ENCODE measurements at regions not wholly inside any gene's neighbourhood (a gene's known extent, or its start where the extent isn't known, plus 50 kb on each side); places are given as distances from the start of the nearest gene placed in this dataset.

DNA sequence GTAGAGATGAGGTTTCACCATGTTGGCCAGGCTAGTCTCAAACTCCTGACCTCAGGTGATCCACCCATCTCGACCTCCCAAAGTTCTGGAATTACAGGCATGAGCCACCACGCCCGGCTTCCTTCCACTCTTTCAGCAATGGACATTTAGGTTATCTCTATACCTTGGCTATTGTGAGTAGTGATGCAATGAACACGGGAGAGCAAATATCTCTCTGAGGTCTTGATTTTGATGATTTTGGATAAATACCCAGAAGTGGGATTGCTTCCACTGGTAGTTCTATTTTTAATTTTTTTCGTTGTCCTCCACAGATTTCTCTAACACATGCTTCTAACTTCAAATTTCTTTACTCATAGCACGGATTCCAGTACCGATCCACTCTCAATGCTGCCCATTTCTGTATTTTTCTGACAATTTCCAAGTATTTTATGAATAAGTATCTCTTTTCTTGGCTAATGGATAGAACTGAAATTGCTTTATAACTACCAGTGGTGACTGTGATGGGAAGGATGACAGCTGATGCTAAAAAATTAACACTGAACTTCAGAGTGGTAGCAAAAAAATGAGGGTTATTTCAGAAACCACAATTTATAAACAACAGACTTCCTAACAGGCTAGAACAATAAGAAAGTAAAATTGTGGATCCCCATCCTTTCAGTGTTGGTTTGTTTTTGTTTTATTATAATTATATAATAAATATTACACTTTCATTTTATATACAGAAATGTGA, 327.5 kb upstream of the RUNX1 start:
- no peaks in the 10 kb centered on the region for H3K36me3 Mint-ChIP-seq (ENCODE audit: low read depth)
- ChIA-PET CTCF (no interaction called here), POLR2A (no interaction called here)
- ATAC-seq (ENCODE audit: low read depth) (no peak), DNase-seq (no peak)
- TF ChIP-seq, protein P1, sequence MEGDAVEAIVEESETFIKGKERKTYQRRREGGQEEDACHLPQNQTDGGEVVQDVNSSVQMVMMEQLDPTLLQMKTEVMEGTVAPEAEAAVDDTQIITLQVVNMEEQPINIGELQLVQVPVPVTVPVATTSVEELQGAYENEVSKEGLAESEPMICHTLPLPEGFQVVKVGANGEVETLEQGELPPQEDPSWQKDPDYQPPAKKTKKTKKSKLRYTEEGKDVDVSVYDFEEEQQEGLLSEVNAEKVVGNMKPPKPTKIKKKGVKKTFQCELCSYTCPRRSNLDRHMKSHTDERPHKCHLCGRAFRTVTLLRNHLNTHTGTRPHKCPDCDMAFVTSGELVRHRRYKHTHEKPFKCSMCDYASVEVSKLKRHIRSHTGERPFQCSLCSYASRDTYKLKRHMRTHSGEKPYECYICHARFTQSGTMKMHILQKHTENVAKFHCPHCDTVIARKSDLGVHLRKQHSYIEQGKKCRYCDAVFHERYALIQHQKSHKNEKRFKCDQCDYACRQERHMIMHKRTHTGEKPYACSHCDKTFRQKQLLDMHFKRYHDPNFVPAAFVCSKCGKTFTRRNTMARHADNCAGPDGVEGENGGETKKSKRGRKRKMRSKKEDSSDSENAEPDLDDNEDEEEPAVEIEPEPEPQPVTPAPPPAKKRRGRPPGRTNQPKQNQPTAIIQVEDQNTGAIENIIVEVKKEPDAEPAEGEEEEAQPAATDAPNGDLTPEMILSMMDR (IDR thresholded peaks at IDR 0.05): no peak
- H3K4me1 Mint-ChIP-seq: no peaks in the 10 kb centered on the region
- H3K27ac Mint-ChIP-seq: no peak overlapping the region
- no peaks in the 10 kb centered on the region for H3K9me3 Mint-ChIP-seq
- no peak overlapping the region for H3K4me3 Mint-ChIP-seq
- H3K27me3 Mint-ChIP-seq: peaks cover 1% of the 10 kb centered on the region
- intact Hi-C loops (cut with micrococcal nuclease): no loop called here

DNA sequence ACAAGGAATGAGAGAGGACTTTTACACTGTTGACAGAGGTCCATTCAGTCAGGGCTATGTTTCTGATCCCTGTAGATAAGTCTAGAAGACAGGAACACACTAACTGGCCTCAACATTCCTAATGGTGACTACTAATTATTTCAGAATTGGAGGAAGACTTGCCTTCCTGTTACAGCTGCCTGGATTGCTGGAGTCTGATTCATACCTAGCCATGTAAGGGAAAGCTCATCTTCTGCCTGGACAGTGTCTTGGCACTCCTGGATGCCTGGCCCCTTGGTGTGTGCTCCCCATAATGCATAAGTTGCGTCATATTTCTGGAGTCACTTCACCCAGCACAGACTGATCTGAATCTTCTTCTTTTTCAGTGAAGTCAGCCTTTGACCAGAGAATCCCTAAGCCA, 326.0 kb upstream of the RUNX1 start:
- no peaks in the 10 kb centered on the region for H3K36me3 Mint-ChIP-seq (ENCODE audit: low read depth)
- no peaks in the 10 kb centered on the region for H3K9me3 Mint-ChIP-seq
- ChIA-PET CTCF (no interaction called here), POLR2A (no interaction called here)
- ATAC-seq (ENCODE audit: low read depth): no peak
- no peak for DNase-seq
- TF ChIP-seq, protein P1 (IDR thresholded peaks at IDR 0.05): no peak
- peaks cover 1% of the 10 kb centered on the region for H3K27me3 Mint-ChIP-seq
- no peaks in the 10 kb centered on the region for H3K4me1 Mint-ChIP-seq
- H3K4me3 Mint-ChIP-seq: no peak overlapping the region
- intact Hi-C loops (cut with micrococcal nuclease): no loop called here
- no peak overlapping the region for H3K27ac Mint-ChIP-seq

DNA sequence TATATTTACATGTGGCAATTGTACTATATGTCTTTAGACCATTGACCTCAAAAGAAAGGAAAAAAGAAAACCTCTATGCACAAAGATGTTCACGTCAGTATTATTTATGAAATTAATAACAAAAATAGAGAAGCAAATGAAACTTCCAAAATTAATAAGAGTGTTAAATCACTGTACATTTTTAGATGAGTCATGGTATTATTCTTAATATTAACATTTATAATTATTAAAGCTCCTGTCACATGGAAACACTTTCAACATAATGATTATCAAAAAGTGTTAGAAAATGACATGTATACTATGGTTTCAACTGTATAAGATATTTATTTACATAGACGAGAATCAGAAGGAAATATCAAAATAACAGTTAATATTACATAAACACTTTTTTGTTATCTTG, 324.9 kb upstream of the RUNX1 start:
- ATAC-seq (ENCODE audit: low read depth) (no peak), DNase-seq (no peak)
- Mint-ChIP-seq H3K4me3 (no peak overlapping the region), H3K27ac (no peak overlapping the region), H3K4me1 (no peaks in the 10 kb centered on the region), H3K27me3 (peaks cover 1% of the 10 kb centered on the region), H3K9me3 (no peaks in the 10 kb centered on the region), H3K36me3 (ENCODE audit: low read depth) (no peaks in the 10 kb centered on the region)
- TF ChIP-seq, protein P1 (IDR thresholded peaks at IDR 0.05): no peak
- intact Hi-C loops (cut with micrococcal nuclease): no loop called here
- ChIA-PET POLR2A (interaction anchor here (0.7 to 1.0 kb wide), 2 partner anchors 35 to 484 kb away, joined by 3 read pairs; no protein-coding TSS in a partner anchor), CTCF (no interaction called here)

DNA sequence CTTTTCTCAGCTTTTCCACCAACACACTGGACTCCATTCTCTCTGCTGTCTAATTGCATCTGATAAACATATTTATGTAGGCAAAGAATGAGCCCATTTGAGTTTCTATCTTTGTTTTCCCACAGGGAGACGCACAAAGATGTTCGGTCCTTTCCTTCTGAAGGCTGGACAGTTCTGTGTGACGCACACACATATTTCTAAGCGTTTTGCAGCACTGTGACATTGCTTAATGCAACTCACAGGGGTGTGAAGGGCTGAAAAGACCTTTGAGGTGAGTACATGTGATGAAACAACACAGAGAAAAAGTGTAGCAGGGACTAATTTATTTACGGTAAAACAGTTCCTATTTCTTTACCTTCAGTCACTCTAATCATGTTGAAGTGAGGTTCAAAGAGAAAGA, 323.1 kb upstream of the RUNX1 start:
- intact Hi-C loops (cut with micrococcal nuclease): no loop called here
- TF ChIP-seq, protein P1 (IDR thresholded peaks at IDR 0.05): no peak
- no peak overlapping the region for H3K27ac Mint-ChIP-seq
- no peaks in the 10 kb centered on the region for H3K36me3 Mint-ChIP-seq (ENCODE audit: low read depth)
- no peak overlapping the region for H3K4me3 Mint-ChIP-seq
- DNase-seq (no peak), ATAC-seq (ENCODE audit: low read depth) (no peak)
- no peaks in the 10 kb centered on the region for H3K27me3 Mint-ChIP-seq
- ChIA-PET CTCF (no interaction called here), POLR2A (no interaction called here)
- no peaks in the 10 kb centered on the region for H3K4me1 Mint-ChIP-seq
- no peaks in the 10 kb centered on the region for H3K9me3 Mint-ChIP-seq

DNA sequence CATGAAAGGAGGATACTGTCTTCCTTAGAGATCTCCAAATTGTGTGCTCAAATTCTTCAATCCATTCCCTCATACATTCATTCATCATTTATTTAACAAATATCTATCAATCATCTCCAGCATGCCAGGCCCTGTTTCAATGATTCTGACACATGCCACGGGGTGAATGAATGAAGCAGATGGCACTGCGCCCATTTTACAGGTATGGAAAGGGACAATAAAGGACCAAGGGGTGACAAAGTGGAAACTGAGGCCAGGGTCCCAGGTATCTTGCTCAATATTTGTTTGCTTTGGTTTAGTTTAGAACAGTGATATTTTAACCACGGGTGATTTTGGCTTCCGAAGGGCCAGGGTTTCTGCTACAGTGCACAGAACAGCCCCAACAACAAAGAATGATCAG, 321.6 kb upstream of the RUNX1 start:
- Mint-ChIP-seq H3K27ac (no peak overlapping the region), H3K4me1 (no peaks in the 10 kb centered on the region), H3K4me3 (no peak overlapping the region), H3K27me3 (no peaks in the 10 kb centered on the region), H3K36me3 (ENCODE audit: low read depth) (no peaks in the 10 kb centered on the region), H3K9me3 (no peaks in the 10 kb centered on the region)
- intact Hi-C loops (cut with micrococcal nuclease): no loop called here
- DNase-seq (no peak), ATAC-seq (ENCODE audit: low read depth) (no peak)
- CTCF ChIA-PET: no interaction called here
- TF ChIP-seq, protein P1 (IDR thresholded peaks at IDR 0.05): no peak
- POLR2A ChIA-PET: no interaction called here

All from activated B cell treated with CpG ODN at 0.5 μM for 24 hours (primary cell).